ENCODE measurements at regions not wholly inside any gene's neighbourhood (a gene's known extent, or its start where the extent isn't known, plus 50 kb on each side); places are given as distances from the start of the nearest gene placed in this dataset.

DNA sequence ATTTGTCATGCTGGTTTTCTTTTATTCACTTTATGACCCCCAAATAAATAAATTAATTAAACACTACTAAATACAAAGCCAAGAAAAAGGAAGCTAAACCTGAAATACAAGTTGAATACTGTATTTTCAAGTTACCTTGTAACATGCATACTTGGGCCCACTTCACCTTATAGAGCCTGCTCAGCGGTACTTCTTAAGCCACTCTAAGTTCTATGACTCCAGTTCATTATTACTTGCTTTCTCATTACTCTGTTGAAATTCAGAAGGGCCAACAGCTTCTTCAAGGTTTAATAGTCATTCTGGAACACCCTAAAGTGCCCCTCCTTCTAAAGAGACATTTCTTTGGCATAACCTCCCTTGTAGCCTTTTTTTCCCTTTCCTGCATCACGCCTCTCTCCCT is 844.5 kb downstream of the RPA4 start:
- ATAC-seq (replicated peaks in 1 of 2), result no peak
- no peaks in the 10 kb centered on the region for H3K4me1 Mint-ChIP-seq (ENCODE audit: low read depth)
- peaks cover 28% of the 10 kb centered on the region for H3K27me3 Mint-ChIP-seq (ENCODE audit: low read depth)
- no peak for DNase-seq
- H3K4me3 Mint-ChIP-seq, result no peak overlapping the region
- H3K27ac Mint-ChIP-seq, result no peak overlapping the region
- peaks cover 3% of the 10 kb centered on the region in 2 donors for H3K9me3 Mint-ChIP-seq
- H3K36me3 Mint-ChIP-seq (ENCODE audit: insufficient read depth in 2 of 2), result peaks cover 0 to 2% of the 10 kb centered on the region in 2 donors

DNA sequence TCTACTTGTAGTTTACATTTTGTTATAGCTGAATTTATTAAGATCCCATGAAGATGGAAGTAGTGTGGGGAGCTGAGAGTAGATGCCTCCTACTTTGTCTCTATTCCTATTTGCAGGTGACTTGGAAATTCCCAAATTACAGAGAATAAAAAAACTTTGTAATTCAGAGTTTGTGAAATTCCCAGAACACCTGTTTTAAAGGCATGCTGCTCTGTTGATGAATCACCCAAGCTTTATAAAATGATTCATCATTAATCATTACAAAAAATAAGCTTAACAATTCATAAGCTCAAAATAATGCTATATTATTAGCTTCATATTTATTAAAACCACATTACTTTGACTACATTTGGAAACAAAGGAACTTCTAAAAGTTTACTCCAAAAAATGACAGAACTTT is 856.3 kb downstream of the RPA4 start:
- H3K27me3 Mint-ChIP-seq (ENCODE audit: low read depth), result peaks cover 15% of the 10 kb centered on the region
- no peaks in the 10 kb centered on the region for H3K4me1 Mint-ChIP-seq (ENCODE audit: low read depth)
- no peak overlapping the region for H3K4me3 Mint-ChIP-seq
- DNase-seq (no peak), ATAC-seq (replicated peaks in 1 of 2) (no peak)
- H3K36me3 Mint-ChIP-seq (ENCODE audit: insufficient read depth in 2 of 2), result no peaks in the 10 kb centered on the region
- no peak overlapping the region for H3K27ac Mint-ChIP-seq
- no peaks in the 10 kb centered on the region for H3K9me3 Mint-ChIP-seq

DNA sequence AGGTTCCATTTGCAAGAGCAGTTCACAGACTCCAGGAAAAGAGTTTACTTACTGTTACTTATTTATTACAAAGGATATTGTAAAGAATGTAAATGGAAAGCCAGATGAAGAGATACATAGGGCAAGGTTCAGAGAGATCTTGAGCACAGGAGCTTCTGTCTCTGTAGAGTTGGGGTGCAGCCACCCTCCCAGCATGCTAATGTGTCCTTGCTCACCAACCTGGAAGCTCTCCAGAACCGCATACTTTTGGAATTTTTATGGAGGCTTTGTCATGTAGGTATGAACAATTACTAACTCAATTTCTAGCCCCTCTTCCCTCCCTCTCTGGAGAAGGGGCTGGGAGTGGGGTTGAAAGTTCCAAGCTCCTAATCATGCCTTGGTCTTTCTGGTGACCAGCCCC is 857.2 kb downstream of the RPA4 start:
- DNase-seq (no peak), ATAC-seq (replicated peaks in 1 of 2) (no peak)
- H3K4me1 Mint-ChIP-seq (ENCODE audit: low read depth), result no peaks in the 10 kb centered on the region
- peaks cover 20% of the 10 kb centered on the region for H3K27me3 Mint-ChIP-seq (ENCODE audit: low read depth)
- no peak overlapping the region for H3K4me3 Mint-ChIP-seq
- no peaks in the 10 kb centered on the region for H3K36me3 Mint-ChIP-seq (ENCODE audit: insufficient read depth in 2 of 2)
- H3K27ac Mint-ChIP-seq, result no peak overlapping the region
- H3K9me3 Mint-ChIP-seq, result no peaks in the 10 kb centered on the region

DNA sequence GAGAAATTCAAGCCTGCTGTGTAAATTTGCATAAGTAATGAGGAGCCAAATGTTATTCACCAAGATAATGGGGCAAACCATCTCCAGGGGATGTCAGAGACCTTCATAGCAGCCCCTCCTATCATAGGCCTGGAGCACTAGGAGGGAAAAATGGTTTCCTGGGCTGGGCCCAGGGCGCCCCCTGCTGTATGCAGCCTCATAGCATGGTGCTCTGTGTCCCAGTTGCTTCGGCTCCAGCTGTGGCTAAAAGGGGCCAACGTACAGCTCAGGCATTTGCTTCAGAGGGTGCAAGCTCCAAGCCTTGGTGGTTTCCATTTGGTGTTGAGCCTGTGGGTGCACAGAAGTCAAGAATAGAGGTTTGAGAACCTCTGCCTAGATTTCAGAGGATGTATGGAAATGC is 859.3 kb downstream of the RPA4 start:
- no peak for ATAC-seq (replicated peaks in 1 of 2)
- Mint-ChIP-seq H3K27ac (no peak overlapping the region), H3K4me3 (no peak overlapping the region), H3K9me3 (no peaks in the 10 kb centered on the region), H3K4me1 (ENCODE audit: low read depth) (no peaks in the 10 kb centered on the region), H3K27me3 (ENCODE audit: low read depth) (peaks cover 22% of the 10 kb centered on the region), H3K36me3 (ENCODE audit: insufficient read depth in 2 of 2) (no peaks in the 10 kb centered on the region)
- peak; percentile 4 to 17 for DNase-seq

DNA sequence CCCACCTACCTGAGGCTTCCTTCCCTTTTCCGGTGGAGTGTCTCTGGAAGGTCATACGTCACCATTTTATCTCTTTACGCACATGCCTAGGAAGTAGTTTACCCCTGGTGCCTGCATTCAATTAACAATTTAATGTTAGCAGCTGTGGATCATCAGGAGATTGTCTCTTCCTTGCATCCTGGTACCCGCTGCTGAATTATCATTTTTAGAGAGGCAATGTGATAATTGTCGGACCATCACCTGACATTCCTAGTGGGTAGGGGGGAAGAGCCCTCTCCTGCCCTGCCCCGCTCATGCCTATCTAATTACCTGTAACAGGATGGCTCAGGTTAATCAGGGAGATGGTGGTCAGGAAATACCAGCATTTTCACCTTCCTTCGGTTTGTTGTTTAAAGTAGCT is 863.6 kb downstream of the RPA4 start:
- Mint-ChIP-seq H3K4me3 (no peak overlapping the region), H3K9me3 (no peaks in the 10 kb centered on the region), H3K36me3 (ENCODE audit: insufficient read depth in 2 of 2) (no peaks in the 10 kb centered on the region), H3K4me1 (ENCODE audit: low read depth) (no peaks in the 10 kb centered on the region), H3K27ac (no peak overlapping the region), H3K27me3 (ENCODE audit: low read depth) (peaks cover 42% of the 10 kb centered on the region)
- ATAC-seq (replicated peaks in 1 of 2) (no peak), DNase-seq (no peak)

DNA sequence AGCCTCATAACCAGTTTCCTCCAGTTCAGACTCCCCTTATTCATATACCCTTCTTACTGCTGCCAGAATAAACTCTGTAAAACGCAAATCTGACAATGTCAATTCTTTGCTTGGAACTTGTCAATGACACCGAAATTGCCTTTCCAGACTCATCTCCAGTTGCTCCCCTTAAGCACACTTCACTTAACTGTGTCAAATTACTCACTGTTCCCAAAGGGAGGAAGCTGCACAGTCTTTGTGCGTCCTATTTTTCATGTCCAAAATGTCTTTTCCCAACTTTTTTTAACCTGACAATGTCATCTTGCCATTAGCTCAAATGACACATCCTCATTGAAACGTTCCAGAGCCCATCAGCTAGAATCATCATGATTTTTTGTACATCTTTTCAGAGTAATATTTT is 867.3 kb downstream of the RPA4 start:
- ATAC-seq (replicated peaks in 1 of 2), result no peak
- no peak overlapping the region for H3K4me3 Mint-ChIP-seq
- H3K27me3 Mint-ChIP-seq (ENCODE audit: low read depth), result peaks cover 25% of the 10 kb centered on the region
- no peak overlapping the region for H3K27ac Mint-ChIP-seq
- no peaks in the 10 kb centered on the region for H3K9me3 Mint-ChIP-seq
- DNase-seq, result no peak
- H3K36me3 Mint-ChIP-seq (ENCODE audit: insufficient read depth in 2 of 2), result no peaks in the 10 kb centered on the region
- H3K4me1 Mint-ChIP-seq (ENCODE audit: low read depth), result no peaks in the 10 kb centered on the region

DNA sequence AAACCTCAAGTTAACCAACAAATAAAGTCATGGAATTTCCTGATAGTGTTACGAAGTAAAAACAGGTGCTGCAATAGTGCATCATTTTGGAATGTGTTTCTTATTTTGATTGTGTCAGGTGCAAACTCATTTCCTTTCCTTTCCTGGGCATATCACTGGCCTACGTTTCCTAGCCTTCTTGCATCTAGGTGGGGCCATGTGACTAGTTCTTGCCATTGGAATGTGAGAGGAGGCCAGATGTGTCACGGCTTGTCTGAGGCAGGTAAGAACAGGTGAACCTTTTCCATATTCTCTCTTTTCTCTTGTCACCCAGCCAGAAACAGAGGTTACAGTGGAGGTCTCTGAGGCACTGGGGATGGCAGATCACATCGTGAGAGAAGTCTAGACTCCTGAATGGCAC is 868.0 kb downstream of the RPA4 start:
- Mint-ChIP-seq H3K27me3 (ENCODE audit: low read depth) (peaks cover 25% of the 10 kb centered on the region), H3K27ac (no peak overlapping the region), H3K4me3 (no peak overlapping the region), H3K36me3 (ENCODE audit: insufficient read depth in 2 of 2) (no peaks in the 10 kb centered on the region), H3K9me3 (no peaks in the 10 kb centered on the region), H3K4me1 (ENCODE audit: low read depth) (no peaks in the 10 kb centered on the region)
- DNase-seq, result no peak
- ATAC-seq (replicated peaks in 1 of 2), result no peak

DNA sequence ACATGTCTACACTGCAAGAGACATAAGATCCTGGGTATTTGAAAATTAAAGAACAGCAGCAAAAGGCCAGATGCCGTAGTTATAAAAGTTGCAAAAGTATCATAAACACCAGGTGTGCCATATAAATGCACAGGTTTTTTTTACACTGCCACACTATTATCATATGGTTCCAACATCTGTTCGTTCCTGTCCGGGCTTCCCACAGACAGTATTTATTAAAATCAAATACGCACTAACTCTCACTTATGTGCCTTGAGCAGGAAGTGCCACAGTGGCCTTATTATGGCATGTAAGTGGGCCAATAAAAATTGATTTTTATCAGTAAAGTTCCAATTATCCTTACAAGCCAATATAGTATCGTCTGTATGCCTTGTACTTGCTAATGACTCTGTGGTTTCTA is 873.2 kb downstream of the RPA4 start:
- Mint-ChIP-seq H3K27me3 (ENCODE audit: low read depth) (peaks cover 5% of the 10 kb centered on the region), H3K36me3 (ENCODE audit: insufficient read depth in 2 of 2) (no peaks in the 10 kb centered on the region), H3K4me1 (ENCODE audit: low read depth) (no peaks in the 10 kb centered on the region), H3K27ac (no peak overlapping the region), H3K9me3 (no peaks in the 10 kb centered on the region), H3K4me3 (no peak overlapping the region)
- ATAC-seq (replicated peaks in 1 of 2), result no peak
- DNase-seq, result no peak

DNA sequence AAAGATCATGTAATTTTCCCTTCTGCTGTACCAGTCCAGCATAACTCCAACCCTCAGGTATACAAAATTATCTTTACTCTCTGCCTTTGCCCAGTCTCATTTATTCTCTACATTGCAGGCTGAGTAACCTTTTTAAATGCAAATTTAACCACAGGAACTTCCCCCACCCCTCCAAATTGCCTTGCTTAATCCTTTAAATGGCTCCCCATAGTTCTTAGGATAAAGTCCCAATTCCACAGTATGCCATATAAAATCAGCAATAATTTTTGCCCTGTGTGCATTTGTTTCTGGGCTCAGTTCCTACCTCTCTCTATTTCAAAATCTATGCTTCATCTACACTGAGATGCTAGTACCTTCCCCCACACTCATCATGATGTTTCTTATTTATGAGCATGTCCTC is 879.7 kb downstream of the RPA4 start:
- H3K27me3 Mint-ChIP-seq (ENCODE audit: low read depth), result peaks cover 16% of the 10 kb centered on the region
- H3K4me1 Mint-ChIP-seq (ENCODE audit: low read depth), result no peaks in the 10 kb centered on the region
- H3K36me3 Mint-ChIP-seq (ENCODE audit: insufficient read depth in 2 of 2), result no peaks in the 10 kb centered on the region
- no peak for DNase-seq
- H3K9me3 Mint-ChIP-seq, result no peaks in the 10 kb centered on the region
- H3K4me3 Mint-ChIP-seq, result no peak overlapping the region
- H3K27ac Mint-ChIP-seq, result no peak overlapping the region
- no peak for ATAC-seq (replicated peaks in 1 of 2)

DNA sequence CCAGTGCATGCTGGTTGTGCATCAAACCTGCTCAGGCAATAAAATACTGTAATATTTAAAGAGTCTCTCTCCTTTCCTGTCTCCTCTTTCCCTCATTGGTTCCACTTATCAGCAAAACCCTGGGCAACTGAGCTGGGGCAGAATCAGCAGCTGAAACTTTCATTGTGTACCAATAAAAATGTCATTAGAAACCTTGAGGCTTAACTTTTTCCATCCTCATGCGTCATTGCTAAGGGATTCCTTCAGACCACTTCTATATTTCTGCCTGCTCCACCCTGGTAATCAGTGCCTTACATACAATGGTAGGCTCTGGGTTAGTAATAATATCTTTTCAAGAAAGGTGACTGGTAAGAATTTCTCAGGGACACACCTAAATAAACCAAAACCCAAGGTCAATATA is 880.3 kb downstream of the RPA4 start:
- ATAC-seq (replicated peaks in 1 of 2), result no peak
- Mint-ChIP-seq H3K27ac (no peak overlapping the region), H3K9me3 (no peaks in the 10 kb centered on the region), H3K36me3 (ENCODE audit: insufficient read depth in 2 of 2) (no peaks in the 10 kb centered on the region), H3K27me3 (ENCODE audit: low read depth) (peaks cover 16% of the 10 kb centered on the region), H3K4me3 (no peak overlapping the region), H3K4me1 (ENCODE audit: low read depth) (no peaks in the 10 kb centered on the region)
- DNase-seq, result no peak

DNA sequence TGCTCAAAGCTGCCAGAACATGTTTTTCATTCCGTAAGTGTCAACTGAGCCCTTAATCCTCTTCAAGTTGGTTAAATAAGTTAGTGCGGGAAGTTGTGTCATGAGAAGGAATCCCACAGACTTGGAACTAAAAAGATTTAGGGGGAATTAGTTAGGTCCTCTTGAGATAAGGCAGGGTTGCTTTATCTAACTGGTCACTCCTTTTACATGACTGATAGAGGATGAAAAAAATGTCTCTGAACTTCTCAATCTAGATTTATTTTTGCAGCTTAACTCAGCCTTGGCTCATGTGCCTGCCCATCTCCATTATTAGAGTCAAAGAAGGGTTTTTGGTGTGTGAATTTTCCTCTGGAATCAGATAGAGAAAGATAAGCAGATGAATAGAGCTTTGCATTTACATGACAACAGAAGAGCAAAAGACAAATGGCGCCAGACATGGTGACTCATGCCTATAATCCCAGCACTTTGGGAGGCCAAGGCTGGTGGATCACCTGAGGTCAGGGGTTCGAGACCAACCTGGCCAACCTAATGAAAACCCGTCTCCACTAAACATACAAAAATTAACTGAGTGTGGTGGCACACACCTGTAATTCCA is 882.9 kb downstream of the RPA4 start:
- ATAC-seq (replicated peaks in 1 of 2) (no peak), DNase-seq (no peak)
- no peak overlapping the region for H3K4me3 Mint-ChIP-seq
- no peaks in the 10 kb centered on the region for H3K9me3 Mint-ChIP-seq
- no peaks in the 10 kb centered on the region for H3K36me3 Mint-ChIP-seq (ENCODE audit: insufficient read depth in 2 of 2)
- H3K27ac Mint-ChIP-seq, result no peak overlapping the region
- H3K4me1 Mint-ChIP-seq (ENCODE audit: low read depth), result no peaks in the 10 kb centered on the region
- peaks cover 16% of the 10 kb centered on the region for H3K27me3 Mint-ChIP-seq (ENCODE audit: low read depth)

DNA sequence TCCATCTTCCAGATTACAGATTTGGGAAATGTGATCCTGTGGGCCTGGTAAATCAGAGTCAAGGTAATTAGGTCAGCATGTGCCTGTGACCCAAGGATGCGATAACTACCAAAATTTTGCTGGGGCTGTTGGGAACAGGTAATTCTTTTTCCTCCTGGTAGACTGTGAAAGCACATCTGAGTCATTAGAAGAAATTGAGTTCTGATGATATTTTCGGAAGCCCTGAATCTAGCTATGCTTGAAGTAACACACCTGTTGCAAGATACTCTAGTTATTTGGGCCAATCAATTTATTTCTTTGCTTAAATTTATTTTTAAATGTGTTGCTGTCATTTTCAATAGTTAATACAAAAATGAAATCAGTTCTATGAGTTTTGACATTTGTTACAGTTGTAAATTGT is 903.6 kb downstream of the RPA4 start:
- H3K4me3 Mint-ChIP-seq, result no peak overlapping the region
- H3K36me3 Mint-ChIP-seq (ENCODE audit: insufficient read depth in 2 of 2), result no peaks in the 10 kb centered on the region
- H3K9me3 Mint-ChIP-seq, result peaks cover 3% of the 10 kb centered on the region in 2 donors
- DNase-seq, result no peak
- no peak overlapping the region for H3K27ac Mint-ChIP-seq
- peaks cover 6% of the 10 kb centered on the region for H3K27me3 Mint-ChIP-seq (ENCODE audit: low read depth)
- ATAC-seq (replicated peaks in 1 of 2), result no peak
- no peaks in the 10 kb centered on the region for H3K4me1 Mint-ChIP-seq (ENCODE audit: low read depth)

DNA sequence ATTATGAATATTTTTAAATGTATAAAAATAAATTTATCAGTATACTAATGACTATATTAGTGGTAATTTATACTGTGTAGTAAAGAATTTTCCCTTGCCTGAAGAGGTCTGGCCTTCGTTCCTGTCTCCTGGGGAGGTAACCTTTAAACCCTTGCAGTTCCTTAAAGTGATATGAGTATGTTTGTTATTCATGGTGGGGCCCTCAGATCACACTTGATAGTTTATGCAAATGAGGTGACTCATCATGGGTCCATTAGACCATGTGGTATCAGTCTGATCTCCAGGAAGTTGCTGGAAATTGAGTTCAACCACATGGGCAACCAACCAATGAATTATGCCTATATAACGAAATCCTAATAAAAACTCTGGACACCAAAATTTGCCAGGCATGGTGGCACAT is 904.1 kb downstream of the RPA4 start:
- Mint-ChIP-seq H3K36me3 (ENCODE audit: insufficient read depth in 2 of 2) (no peaks in the 10 kb centered on the region), H3K9me3 (peaks cover 3% of the 10 kb centered on the region in 2 donors), H3K4me3 (no peak overlapping the region), H3K27ac (no peak overlapping the region), H3K27me3 (ENCODE audit: low read depth) (peaks cover 6% of the 10 kb centered on the region), H3K4me1 (ENCODE audit: low read depth) (no peaks in the 10 kb centered on the region)
- ATAC-seq (replicated peaks in 1 of 2) (no peak), DNase-seq (no peak)

DNA sequence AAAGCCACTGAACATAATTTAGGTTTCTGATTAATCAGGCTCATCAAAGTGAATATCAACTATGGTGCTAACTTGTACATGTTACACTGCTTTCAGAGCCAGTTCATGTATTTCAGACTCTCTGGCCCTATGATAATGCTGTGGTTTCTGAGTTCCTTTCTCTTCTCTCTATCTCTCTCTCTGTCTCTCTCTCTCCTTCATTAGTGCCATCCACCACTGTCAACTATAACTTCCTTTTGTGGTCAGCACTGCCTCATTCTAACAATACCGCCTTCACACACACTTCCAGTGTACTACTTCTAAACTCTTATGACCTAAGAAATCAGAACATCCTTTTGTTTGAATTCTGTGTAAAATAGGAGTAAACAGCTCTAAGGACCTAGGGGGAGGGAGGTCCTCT is 907.1 kb downstream of the RPA4 start:
- no peaks in the 10 kb centered on the region for H3K4me1 Mint-ChIP-seq (ENCODE audit: low read depth)
- H3K4me3 Mint-ChIP-seq, result no peak overlapping the region
- ATAC-seq (replicated peaks in 1 of 2) (no peak), DNase-seq (no peak)
- H3K27me3 Mint-ChIP-seq (ENCODE audit: low read depth), result no peaks in the 10 kb centered on the region
- no peaks in the 10 kb centered on the region for H3K9me3 Mint-ChIP-seq
- H3K27ac Mint-ChIP-seq, result no peak overlapping the region
- H3K36me3 Mint-ChIP-seq (ENCODE audit: insufficient read depth in 2 of 2), result no peaks in the 10 kb centered on the region

All from activated T-cell treated with anti-CD3 and anti-CD28 coated beads, Interleukin-2, amount 50 U/mL, for 72 hours (primary cell).